Endothelial cell of umbilical vein (primary cell): ENCODE measurements at regions not wholly inside any gene's neighbourhood (a gene's known extent, or its start where the extent isn't known, plus 50 kb on each side); places are given as distances from the start of the nearest gene placed in this dataset.

Experiments
- BruUV-seq: library from RNA; stranded (reverse); fragments of 400-500 nt; replicated peaks from 2 replicates; lab custom pipeline; 2021; lab: Mats Ljungman, UMichigan
- CTCF ChIA-PET: fragments of 300-600, 350-600 bp; sonication (Branson Sonifier 250); formaldehyde crosslinking; loops from one replicate; lab custom pipeline; 2021; ENCODE audit warnings: antibody characterized with exemption, inconsistent platforms; lab: Charles Lee
- POLR2A ChIA-PET: fragments of 300-600, 350-600 bp; sonication (Branson Sonifier 250); formaldehyde crosslinking; loops from one replicate; lab custom pipeline; 2021; ENCODE audit warnings: antibody characterized with exemption, inconsistent platforms; lab: Charles Lee
- DNase-seq: peaks from one replicate; pipeline ENCODE4 v3.0.0-alpha.2; 2011; ENCODE audit warnings: low read depth, low spot score
- FAIRE-seq: peaks from 2 replicates; lab custom pipeline; 2011; peaks lifted over from hg19 to GRCh38; lab: Jason Lieb, UNC
- H2AFZ ChIP-seq: 2 replicates; pipeline ENCODE4 v1.6.0; 2012; ENCODE audit warnings: low read depth, low read length, control low read depth, inconsistent platforms
- H3K27ac ChIP-seq: 2 replicates; pipeline ENCODE4 v1.5.1; 2011; ENCODE audit warnings: low read depth, mild to moderate bottlenecking, control low read depth, low read length, moderate library complexity; ENCODE audit not compliant: insufficient read depth
- H3K27me3 ChIP-seq, 2 experiments: 2 replicates each; pipeline versions ENCODE4 v1.6.0 to v1.6.1; 2011; ENCODE audit warnings: low read length in 2 of 2, mixed read lengths in 1 of 2; ENCODE audit not compliant: control insufficient read depth in 2 of 2, insufficient read depth in 2 of 2
- H3K36me3 ChIP-seq, 2 experiments: 2 replicates in 1 of 2; 3 replicates in 1 of 2; pipeline ENCODE4 v1.5.1; 2011; ENCODE audit warnings: low read length in 2 of 2, mild to moderate bottlenecking in 1 of 2, moderate library complexity in 1 of 2; ENCODE audit not compliant: control insufficient read depth in 2 of 2, insufficient read depth in 2 of 2; ENCODE audit errors: extremely low read depth in 1 of 2
- H3K4me1 ChIP-seq: 3 replicates; pipeline ENCODE4 v1.5.1; 2011; ENCODE audit warnings: mild to moderate bottlenecking, low read length; ENCODE audit not compliant: control insufficient read depth, insufficient read depth; ENCODE audit errors: extremely low read depth
- H3K4me2 ChIP-seq: 2 replicates; pipeline ENCODE4 v1.6.1; 2011; ENCODE audit warnings: low read length, control low read depth, mixed read lengths; ENCODE audit not compliant: insufficient read depth
- H3K4me3 ChIP-seq, 3 experiments: fragments of 200-600 bp in 1 of 3; sonication (generic), shearing (Covaris generic) in 1 of 3; replicated peaks in 1 of 3; 2 replicates each; pipeline ENCODE4 v1.5.1; 2011 to 2016; ENCODE audit warnings: control low read depth in 3 of 3, low read length in 3 of 3, mild to moderate bottlenecking in 2 of 3, inconsistent platforms in 1 of 3, low read depth in 1 of 3, moderate library complexity in 1 of 3; ENCODE audit not compliant: insufficient read depth in 1 of 3
- H3K79me2 ChIP-seq: 2 replicates; pipeline ENCODE4 v1.6.0; 2012; ENCODE audit warnings: low read length, inconsistent platforms; ENCODE audit not compliant: control insufficient read depth, insufficient read depth
- H3K9ac ChIP-seq: replicated peaks from 2 replicates; pipeline ENCODE3; 2011; ENCODE audit warnings: low read length, control low read depth; ENCODE audit not compliant: insufficient read depth; ENCODE audit errors: extremely low read depth
- H3K9me1 ChIP-seq: replicated peaks from 3 replicates; pipeline ENCODE4 v1.6.0; 2011; ENCODE audit warnings: mild to moderate bottlenecking, low read length; ENCODE audit not compliant: control insufficient read depth, insufficient read depth; ENCODE audit errors: extremely low read depth
- H3K9me3 ChIP-seq: replicated peaks from 2 replicates; pipeline ENCODE4 v1.5.1; 2012; ENCODE audit warnings: low read length, inconsistent platforms; ENCODE audit not compliant: control insufficient read depth, insufficient read depth
- H4K20me1 ChIP-seq: replicated peaks from 2 replicates; pipeline ENCODE3; 2011; ENCODE audit warnings: mild to moderate bottlenecking, low read length; ENCODE audit not compliant: control insufficient read depth, insufficient read depth; ENCODE audit errors: extremely low read depth
- EZH2 ChIP-seq: IDR thresholded peaks from 2 replicates; pipeline ENCODE4 v1.6.1; 2012; ENCODE audit warnings: borderline replicate concordance, low read depth, mild to moderate bottlenecking, moderate library complexity, low read length, inconsistent platforms; ENCODE audit not compliant: severe bottlenecking
- GATA2 ChIP-seq: IDR thresholded peaks from 2 replicates; pipeline ENCODE4 v1.7.0; 2011; ENCODE audit warnings: low read depth, mild to moderate bottlenecking, moderate library complexity, mixed read lengths, low read length; ENCODE audit not compliant: insufficient read length, insufficient read depth
- JUN ChIP-seq: IDR thresholded peaks from 2 replicates; pipeline ENCODE4 v1.6.1; 2011; ENCODE audit warnings: borderline replicate concordance, low read depth; ENCODE audit not compliant: insufficient read length, insufficient read depth
- POLR2A ChIP-seq: IDR thresholded peaks from 2 replicates; pipeline ENCODE4 v1.6.1; 2012; ENCODE audit warnings: low read depth, mild to moderate bottlenecking, control low read depth, low read length
- POLR2AphosphoS5 ChIP-seq: IDR thresholded peaks from 2 replicates; pipeline ENCODE4 v1.6.1; 2012; ENCODE audit warnings: low read depth, mild to moderate bottlenecking, control low read depth, low read length, moderate library complexity; ENCODE audit not compliant: insufficient read depth
- dilution Hi-C: fragments of 300-500 bp; cut with MboI; formaldehyde crosslinking; loops from one replicate; pipeline ENCODE4 v1.15.0; 2019; ENCODE audit warnings: low sequenced_read_pairs; ENCODE audit not compliant: extremely low pct_ligation_motif_present
- intact Hi-C: fragments of 100-400 bp; cut with micrococcal nuclease; formaldehyde crosslinking; loops from one replicate; pipeline ENCODE4 v1.10.0; 2022
- TF ChIP-seq, protein P1 (sequence below), 2 donors: IDR thresholded peaks; 1 replicate in 1 of 2; 2 replicates in 1 of 2; pipeline ENCODE4 v1.5.1; 2011; ENCODE audit warnings: low read length in 2 of 2, mild to moderate bottlenecking in 2 of 2, moderate library complexity in 2 of 2, control low read depth in 1 of 2, inconsistent platforms in 1 of 2, low read depth in 1 of 2; ENCODE audit not compliant: insufficient read depth in 1 of 2; ENCODE audit errors: extremely low read depth in 1 of 2
- TF ChIP-seq, protein P2 (sequence below): IDR thresholded peaks from 2 replicates; pipeline ENCODE4 v1.6.1; 2011; ENCODE audit not compliant: insufficient read depth, insufficient read length

GRCh38 chr13:73975767-73976166, 158.4 kb downstream of the KLF12 start:
- no peak overlapping the region for H3K27ac ChIP-seq
- no peaks in the 10 kb centered on the region for H4K20me1 ChIP-seq
- BruUV-seq: no TSS peak
- H3K79me2 ChIP-seq: peaks cover 25% of the 10 kb centered on the region
- FAIRE-seq (no peak), DNase-seq (no peak)
- ChIA-PET POLR2A (no interaction called here), CTCF (interaction anchor here (1.9 kb wide), 1 partner anchor 10 kb away, joined by 7 read pairs; no protein-coding TSS in a partner anchor)
- no peak overlapping the region for H3K4me3 ChIP-seq
- TF ChIP-seq POLR2A (no peak), POLR2AphosphoS5 (no peak), EZH2 (no peak), JUN (no peak), GATA2 (no peak)
- TF ChIP-seq, protein P1, sequence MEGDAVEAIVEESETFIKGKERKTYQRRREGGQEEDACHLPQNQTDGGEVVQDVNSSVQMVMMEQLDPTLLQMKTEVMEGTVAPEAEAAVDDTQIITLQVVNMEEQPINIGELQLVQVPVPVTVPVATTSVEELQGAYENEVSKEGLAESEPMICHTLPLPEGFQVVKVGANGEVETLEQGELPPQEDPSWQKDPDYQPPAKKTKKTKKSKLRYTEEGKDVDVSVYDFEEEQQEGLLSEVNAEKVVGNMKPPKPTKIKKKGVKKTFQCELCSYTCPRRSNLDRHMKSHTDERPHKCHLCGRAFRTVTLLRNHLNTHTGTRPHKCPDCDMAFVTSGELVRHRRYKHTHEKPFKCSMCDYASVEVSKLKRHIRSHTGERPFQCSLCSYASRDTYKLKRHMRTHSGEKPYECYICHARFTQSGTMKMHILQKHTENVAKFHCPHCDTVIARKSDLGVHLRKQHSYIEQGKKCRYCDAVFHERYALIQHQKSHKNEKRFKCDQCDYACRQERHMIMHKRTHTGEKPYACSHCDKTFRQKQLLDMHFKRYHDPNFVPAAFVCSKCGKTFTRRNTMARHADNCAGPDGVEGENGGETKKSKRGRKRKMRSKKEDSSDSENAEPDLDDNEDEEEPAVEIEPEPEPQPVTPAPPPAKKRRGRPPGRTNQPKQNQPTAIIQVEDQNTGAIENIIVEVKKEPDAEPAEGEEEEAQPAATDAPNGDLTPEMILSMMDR (IDR thresholded peaks at IDR 0.05; ENCODE audit: extremely low read depth in 1 of 2, insufficient read depth in 1 of 2, low read depth in 1 of 2, low read length in 2 of 2): no peak
- TF ChIP-seq, protein P2, sequence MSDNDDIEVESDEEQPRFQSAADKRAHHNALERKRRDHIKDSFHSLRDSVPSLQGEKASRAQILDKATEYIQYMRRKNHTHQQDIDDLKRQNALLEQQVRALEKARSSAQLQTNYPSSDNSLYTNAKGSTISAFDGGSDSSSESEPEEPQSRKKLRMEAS: no peak
- H3K9ac ChIP-seq: no peak overlapping the region
- H2AFZ ChIP-seq: no peak overlapping the region
- H3K27me3 ChIP-seq: no peaks in the 10 kb centered on the region
- H3K36me3 ChIP-seq: no peaks in the 10 kb centered on the region
- dilution Hi-C loops (no loop called here), intact Hi-C loops (no loop called here)
- H3K4me2 ChIP-seq: no peak overlapping the region
- H3K9me3 ChIP-seq: no peaks in the 10 kb centered on the region
- H3K4me1 ChIP-seq: no peaks in the 10 kb centered on the region
- no peaks in the 10 kb centered on the region for H3K9me1 ChIP-seq
